ENCODE measurements at regions not wholly inside any gene's neighbourhood (a gene's known extent, or its start where the extent isn't known, plus 50 kb on each side); places are given as distances from the start of the nearest gene placed in this dataset.

DNA sequence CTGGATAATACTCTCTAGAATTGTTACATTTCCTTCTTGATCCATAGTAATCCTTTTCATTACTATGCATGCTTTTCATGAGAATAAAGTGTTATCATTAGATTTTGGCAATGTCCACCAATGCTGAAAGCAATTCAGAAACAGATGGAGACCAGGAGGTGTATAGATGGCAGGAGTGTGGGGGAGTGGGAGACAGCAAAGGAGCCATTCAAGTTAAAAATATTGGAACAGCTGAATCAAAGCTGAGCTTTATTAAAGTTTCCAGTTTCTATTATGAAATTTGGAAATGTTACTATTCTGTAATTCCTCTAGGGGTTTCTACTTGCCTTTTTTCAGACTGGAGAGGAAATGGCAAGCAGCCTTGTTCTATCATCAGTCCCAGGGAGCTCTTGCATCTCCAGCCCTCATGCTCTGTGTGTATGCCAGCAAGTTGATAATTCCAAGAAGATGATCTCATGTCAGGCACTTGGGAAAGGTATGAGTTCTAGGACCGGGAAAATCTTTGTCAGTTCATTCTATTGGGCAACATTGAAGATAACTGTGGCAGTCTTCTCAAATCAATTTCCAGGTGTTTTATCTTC is 228.0 kb downstream of the CD109 start:
- H3K9me3 ChIP-seq, result no peaks in the 10 kb centered on the region
- H3K4me1 ChIP-seq, result no peaks in the 10 kb centered on the region
- H3K36me3 ChIP-seq, result no peaks in the 10 kb centered on the region
- intact Hi-C loops (cut with DNase I), result no loop called here
- no peak for DNase-seq (ENCODE audit: extremely low spot score in 2 of 2)
- no peak overlapping the region for H3K27ac ChIP-seq
- no peak for TF ChIP-seq POLR2AphosphoS5 (IDR thresholded peaks at IDR 0.05; ENCODE audit: insufficient read depth in 1 of 2, low read depth in 1 of 2)
- TF ChIP-seq, protein P1, sequence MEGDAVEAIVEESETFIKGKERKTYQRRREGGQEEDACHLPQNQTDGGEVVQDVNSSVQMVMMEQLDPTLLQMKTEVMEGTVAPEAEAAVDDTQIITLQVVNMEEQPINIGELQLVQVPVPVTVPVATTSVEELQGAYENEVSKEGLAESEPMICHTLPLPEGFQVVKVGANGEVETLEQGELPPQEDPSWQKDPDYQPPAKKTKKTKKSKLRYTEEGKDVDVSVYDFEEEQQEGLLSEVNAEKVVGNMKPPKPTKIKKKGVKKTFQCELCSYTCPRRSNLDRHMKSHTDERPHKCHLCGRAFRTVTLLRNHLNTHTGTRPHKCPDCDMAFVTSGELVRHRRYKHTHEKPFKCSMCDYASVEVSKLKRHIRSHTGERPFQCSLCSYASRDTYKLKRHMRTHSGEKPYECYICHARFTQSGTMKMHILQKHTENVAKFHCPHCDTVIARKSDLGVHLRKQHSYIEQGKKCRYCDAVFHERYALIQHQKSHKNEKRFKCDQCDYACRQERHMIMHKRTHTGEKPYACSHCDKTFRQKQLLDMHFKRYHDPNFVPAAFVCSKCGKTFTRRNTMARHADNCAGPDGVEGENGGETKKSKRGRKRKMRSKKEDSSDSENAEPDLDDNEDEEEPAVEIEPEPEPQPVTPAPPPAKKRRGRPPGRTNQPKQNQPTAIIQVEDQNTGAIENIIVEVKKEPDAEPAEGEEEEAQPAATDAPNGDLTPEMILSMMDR (IDR thresholded peaks at IDR 0.05), result no peak
- no peak for TF ChIP-seq POLR2A (IDR thresholded peaks at IDR 0.05)
- no peaks in the 10 kb centered on the region for H3K27me3 ChIP-seq
- H3K4me3 ChIP-seq, result no peak overlapping the region

DNA sequence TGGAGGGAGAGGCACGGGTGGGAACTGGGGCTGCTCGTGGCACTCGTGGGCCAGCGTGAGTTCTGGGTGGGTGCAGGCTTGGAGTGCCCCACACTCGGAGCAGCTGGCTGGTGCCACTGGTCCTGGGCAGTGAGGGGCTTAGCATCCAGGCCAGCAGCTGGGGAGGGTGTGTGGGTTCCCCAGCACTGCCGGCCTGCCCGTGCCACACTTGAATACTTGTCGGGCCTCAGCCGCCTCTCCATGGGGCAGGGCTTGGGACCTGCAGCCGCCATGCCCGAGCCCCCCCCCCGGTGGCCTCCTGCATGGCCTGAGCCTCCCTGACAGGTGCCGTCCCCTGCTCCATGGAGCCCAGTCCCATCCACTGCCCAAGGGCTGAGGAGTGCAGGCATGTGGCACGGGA is 207.2 kb downstream of the CD109 start:
- peaks cover 13% of the 10 kb centered on the region for H3K9me3 ChIP-seq
- H3K36me3 ChIP-seq, result no peaks in the 10 kb centered on the region
- TF ChIP-seq POLR2A (IDR thresholded peaks at IDR 0.05) (no peak), POLR2AphosphoS5 (IDR thresholded peaks at IDR 0.05; ENCODE audit: insufficient read depth in 1 of 2, low read depth in 1 of 2) (no peak)
- TF ChIP-seq, protein P1 (IDR thresholded peaks at IDR 0.05), result no peak
- intact Hi-C loops (cut with DNase I), result no loop called here
- H3K4me3 ChIP-seq, result no peak overlapping the region
- no peaks in the 10 kb centered on the region for H3K27me3 ChIP-seq
- H3K27ac ChIP-seq, result no peak overlapping the region
- no peaks in the 10 kb centered on the region for H3K4me1 ChIP-seq
- DNase-seq (ENCODE audit: extremely low spot score in 2 of 2), result no peak

DNA sequence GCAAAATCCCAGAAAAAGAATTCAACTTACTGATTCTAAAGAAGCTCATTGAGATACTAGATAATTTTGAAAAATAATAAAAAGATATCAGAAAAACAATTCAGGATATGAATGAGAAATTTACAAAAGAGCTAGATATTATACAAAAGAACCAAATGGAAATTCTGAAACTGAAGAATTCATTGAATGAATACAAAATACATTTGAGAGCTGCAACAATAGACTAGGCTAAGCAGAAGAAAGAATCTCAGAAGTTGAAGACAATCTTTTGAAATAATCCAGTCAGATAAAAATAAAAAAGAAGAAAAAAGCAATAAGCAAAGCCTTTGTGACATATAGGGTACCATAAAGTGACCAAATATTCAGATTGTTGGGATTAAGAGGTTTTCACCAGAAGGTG is 206.0 kb downstream of the CD109 start:
- intact Hi-C loops (cut with DNase I), result no loop called here

DNA sequence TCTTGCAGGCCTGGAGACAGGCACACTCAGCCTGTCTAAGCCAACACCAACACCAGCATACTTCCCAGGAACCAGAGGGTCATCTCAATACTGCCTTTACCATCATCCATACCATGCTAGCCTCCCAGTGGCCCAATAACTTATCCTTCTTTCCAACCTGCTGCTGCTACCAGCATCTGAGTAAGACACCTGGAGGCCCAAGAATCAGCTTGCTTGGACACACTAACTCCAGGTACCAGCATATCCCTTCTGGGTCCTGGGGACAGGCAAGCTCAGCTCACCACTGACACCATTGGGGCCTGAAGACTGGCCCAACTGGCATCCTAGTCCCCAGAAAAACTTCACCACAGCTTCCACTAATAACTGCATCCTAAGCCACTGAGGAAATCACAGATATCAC is 205.3 kb downstream of the CD109 start:
- H3K9me3 ChIP-seq, result peaks cover 13% of the 10 kb centered on the region
- intact Hi-C loops (cut with DNase I), result no loop called here
- TF ChIP-seq POLR2AphosphoS5 (IDR thresholded peaks at IDR 0.05; ENCODE audit: insufficient read depth in 1 of 2, low read depth in 1 of 2), result no peak
- no peak for TF ChIP-seq POLR2A (IDR thresholded peaks at IDR 0.05)
- TF ChIP-seq, protein P1 (IDR thresholded peaks at IDR 0.05), result no peak

More for the DNA sequence above, 206.0 kb downstream of the CD109 start:
- H3K9me3 ChIP-seq, result peaks cover 13% of the 10 kb centered on the region
- TF ChIP-seq, protein P1 (IDR thresholded peaks at IDR 0.05), result no peak
- TF ChIP-seq POLR2A (IDR thresholded peaks at IDR 0.05), result no peak
- H3K4me3 ChIP-seq, result no peak overlapping the region
- no peaks in the 10 kb centered on the region for H3K4me1 ChIP-seq
- no peaks in the 10 kb centered on the region for H3K36me3 ChIP-seq
- no peaks in the 10 kb centered on the region for H3K27me3 ChIP-seq
- DNase-seq (ENCODE audit: extremely low spot score in 2 of 2), result no peak
- H3K27ac ChIP-seq, result no peak overlapping the region

DNA sequence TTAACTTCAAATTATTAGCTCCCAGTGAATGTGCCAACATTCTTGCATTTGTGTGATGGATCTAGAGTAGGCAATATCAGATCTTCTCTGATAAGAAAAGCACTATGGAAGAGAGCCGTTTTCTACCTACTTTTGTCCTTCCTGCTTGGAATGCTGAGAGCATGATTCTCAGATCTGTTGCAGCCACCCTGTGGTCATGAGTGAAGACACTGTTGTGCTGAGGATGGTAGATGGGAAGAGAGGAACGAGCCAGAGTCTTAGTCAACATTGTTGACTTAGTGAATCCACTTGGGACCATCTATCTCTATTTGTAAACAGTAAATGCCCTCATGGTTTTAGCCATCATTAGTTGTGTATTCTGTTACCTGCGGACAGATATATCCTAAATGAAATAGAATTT is 202.6 kb downstream of the CD109 start:
- H3K36me3 ChIP-seq, result no peaks in the 10 kb centered on the region
- H3K27ac ChIP-seq, result no peak overlapping the region
- TF ChIP-seq POLR2AphosphoS5 (IDR thresholded peaks at IDR 0.05; ENCODE audit: insufficient read depth in 1 of 2, low read depth in 1 of 2) (no peak), POLR2A (IDR thresholded peaks at IDR 0.05) (no peak)
- TF ChIP-seq, protein P1 (IDR thresholded peaks at IDR 0.05), result no peak
- intact Hi-C loops (cut with DNase I), result no loop called here
- H3K4me3 ChIP-seq, result no peak overlapping the region
- H3K9me3 ChIP-seq, result peaks cover 13% of the 10 kb centered on the region
- H3K4me1 ChIP-seq, result no peaks in the 10 kb centered on the region
- H3K27me3 ChIP-seq, result no peaks in the 10 kb centered on the region
- no peak for DNase-seq (ENCODE audit: extremely low spot score in 2 of 2)

More for the DNA sequence above, 205.3 kb downstream of the CD109 start:
- no peak overlapping the region for H3K27ac ChIP-seq
- no peaks in the 10 kb centered on the region for H3K27me3 ChIP-seq
- H3K4me3 ChIP-seq, result no peak overlapping the region
- H3K4me1 ChIP-seq, result no peaks in the 10 kb centered on the region
- no peak for DNase-seq (ENCODE audit: extremely low spot score in 2 of 2)
- H3K36me3 ChIP-seq, result no peaks in the 10 kb centered on the region

Data from vagina (tissue), 2 donors.